ENCODE measurements at regions not wholly inside any gene's neighbourhood (a gene's known extent, or its start where the extent isn't known, plus 50 kb on each side); places are given as distances from the start of the nearest gene placed in this dataset.

DNA sequence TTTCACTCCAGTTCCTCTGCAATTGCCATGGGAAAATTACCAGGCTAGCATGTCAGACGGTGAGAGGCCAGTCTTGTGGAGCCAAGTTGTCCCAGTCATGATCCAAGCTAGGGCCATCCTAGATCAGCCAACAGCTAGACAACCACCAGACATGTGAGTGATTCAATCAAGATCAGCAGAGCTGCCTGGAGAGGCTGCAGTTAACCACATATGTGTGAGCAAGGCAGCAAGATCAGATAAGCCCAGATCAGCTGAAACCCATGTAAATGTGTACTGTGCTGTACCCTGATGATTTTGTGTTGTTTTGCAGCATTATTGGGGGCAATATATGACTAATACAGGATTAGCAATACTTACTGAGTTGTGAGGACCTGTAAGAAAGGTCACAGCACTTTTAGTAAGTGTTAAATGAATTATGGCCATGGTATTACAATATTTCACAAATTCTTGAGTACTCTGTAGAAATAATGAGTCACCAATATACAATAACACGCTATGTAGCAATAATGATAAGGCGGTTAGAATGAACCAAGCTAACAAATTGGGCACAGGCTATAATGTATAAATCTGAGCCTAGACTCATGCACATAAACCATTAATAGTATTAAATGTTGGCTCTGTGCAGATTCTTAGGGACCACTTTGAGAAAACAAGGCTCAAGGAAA, 91.4 kb downstream of the SUDS3 start:
- no peak for DNase-seq (ENCODE audit: low read depth)
- no peak overlapping the region for H3K4me3 ChIP-seq (ENCODE audit: low read depth, low read length)
- no peak for TF ChIP-seq CTCF (IDR thresholded peaks at IDR 0.05; ENCODE audit: insufficient read depth, low read depth, low read length, missing control alignments)

DNA sequence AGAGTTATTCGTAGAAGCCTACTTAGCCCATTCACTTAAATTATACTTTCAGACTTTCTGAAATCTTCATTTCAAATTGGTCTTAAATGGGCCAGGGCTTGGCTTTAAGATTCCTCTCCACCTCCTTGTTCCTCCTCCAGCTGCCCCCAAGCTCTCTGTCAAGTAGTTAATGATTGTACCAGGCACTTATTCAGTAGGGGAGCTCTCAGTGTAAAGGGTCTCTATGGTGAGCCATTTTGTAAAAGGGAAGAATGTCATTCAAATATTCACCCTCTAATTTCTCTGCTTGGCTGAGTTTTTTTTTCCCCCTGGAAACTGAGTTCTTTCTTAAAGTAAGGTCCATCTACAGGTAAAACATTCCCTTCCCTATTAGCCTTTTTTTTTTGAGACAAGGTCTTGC, 96.6 kb downstream of the SUDS3 start:
- DNase-seq (ENCODE audit: low read depth) = no peak
- no peak for TF ChIP-seq CTCF (IDR thresholded peaks at IDR 0.05; ENCODE audit: insufficient read depth, low read depth, low read length, missing control alignments)

DNA sequence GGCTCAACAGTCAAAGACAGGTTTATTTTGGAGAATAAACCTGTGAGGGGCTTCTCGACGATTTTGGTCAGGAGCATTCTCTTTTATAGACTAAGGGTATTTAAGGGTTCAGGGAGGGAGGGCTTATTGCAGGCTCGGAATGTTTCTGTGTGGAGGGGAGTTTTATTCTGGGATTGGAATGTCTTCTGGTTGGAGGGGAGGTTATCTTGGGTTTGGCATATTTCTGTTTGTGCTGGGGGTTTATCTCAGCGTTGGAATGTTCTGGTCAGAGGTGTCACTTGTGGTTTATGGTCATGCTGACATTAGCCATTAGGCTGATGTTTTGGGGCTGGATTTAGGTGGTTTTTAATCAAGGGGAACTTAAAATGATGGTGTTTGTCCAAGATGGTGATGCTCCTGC, 103.9 kb downstream of the SUDS3 start:
- DNase-seq (ENCODE audit: low read depth) = no peak
- no peak for TF ChIP-seq CTCF (IDR thresholded peaks at IDR 0.05; ENCODE audit: insufficient read depth, low read depth, low read length, missing control alignments)
- H3K4me3 ChIP-seq (ENCODE audit: low read depth, low read length) = no peak overlapping the region

More for the DNA sequence above, 96.6 kb downstream of the SUDS3 start:
- no peak overlapping the region for H3K4me3 ChIP-seq (ENCODE audit: low read depth, low read length)

- no peak for TF ChIP-seq CTCF (IDR thresholded peaks at IDR 0.05; ENCODE audit: insufficient read depth, low read depth, low read length, missing control alignments)
- no peak overlapping the region for H3K4me3 ChIP-seq (ENCODE audit: low read depth, low read length)
- DNase-seq (ENCODE audit: low read depth) = no peak
Observed at GRCh38 chr12:118488034-118488433, 111.7 kb downstream of the SUDS3 start.

- DNase-seq (ENCODE audit: low read depth) = no peak
- no peak overlapping the region for H3K4me3 ChIP-seq (ENCODE audit: low read depth, low read length)
- TF ChIP-seq CTCF (IDR thresholded peaks at IDR 0.05; ENCODE audit: insufficient read depth, low read depth, low read length, missing control alignments) = no peak
Observed at GRCh38 chr12:118493962-118494361, 117.6 kb downstream of the SUDS3 start.

- DNase-seq (ENCODE audit: low read depth) = no peak
- no peak for TF ChIP-seq CTCF (IDR thresholded peaks at IDR 0.05; ENCODE audit: insufficient read depth, low read depth, low read length, missing control alignments)
- no peak overlapping the region for H3K4me3 ChIP-seq (ENCODE audit: low read depth, low read length)
Observed at GRCh38 chr12:118494776-118495175, 118.4 kb downstream of the SUDS3 start.

DNA sequence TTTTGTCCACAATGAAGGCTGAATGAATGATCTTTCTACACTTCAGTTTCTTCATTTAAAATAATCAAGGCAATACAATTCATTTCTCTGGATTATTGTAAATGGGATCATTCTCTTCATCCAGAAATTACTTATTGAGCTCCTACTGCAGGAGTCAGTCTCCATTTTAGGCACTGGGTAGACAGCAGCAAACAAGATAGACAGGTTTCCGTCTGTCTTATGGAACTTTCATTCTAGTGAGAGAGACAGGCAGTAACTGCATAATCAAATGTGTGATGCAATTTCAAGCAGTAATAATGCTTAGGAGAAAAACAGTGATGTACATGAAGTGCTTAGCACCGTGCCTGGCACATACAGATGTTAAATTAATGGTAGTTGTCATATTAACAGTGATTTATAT, 118.9 kb downstream of the SUDS3 start:
- H3K4me3 ChIP-seq (ENCODE audit: low read depth, low read length) = no peak overlapping the region
- TF ChIP-seq CTCF (IDR thresholded peaks at IDR 0.05; ENCODE audit: insufficient read depth, low read depth, low read length, missing control alignments) = no peak
- DNase-seq (ENCODE audit: low read depth) = no peak

All from GM12865 (cell line).